OCI-LY3 (cell line): ENCODE measurements at regions not wholly inside any gene's neighbourhood (a gene's known extent, or its start where the extent isn't known, plus 50 kb on each side); places are given as distances from the start of the nearest gene placed in this dataset.

ENCODE experiments used
- CTCF ChIP-seq: fragments of 200-600, 300-600 bp; sonication (generic); IDR thresholded peaks from 2 replicates; pipeline ENCODE4 v1.5.1; 2014; ENCODE audit warnings: antibody characterized with exemption, low read length, low read depth
- EZH2phosphoT487 ChIP-seq: fragments of 200-600 bp; shearing (Covaris generic); IDR thresholded peaks from 2 replicates; pipeline ENCODE4 v1.6.1; 2018; ENCODE audit warnings: antibody characterized with exemption, mixed run types, low read depth

- TF ChIP-seq CTCF (no peak), EZH2phosphoT487 (no peak)
Measured at GRCh38 chr22:44406341-44407170, 91.5 kb downstream of the RTL6 start.
